ENCODE measurements at regions not wholly inside any gene's neighbourhood (a gene's known extent, or its start where the extent isn't known, plus 50 kb on each side); places are given as distances from the start of the nearest gene placed in this dataset.
"Not testable (repeated sequence)": the region's sequence is repeated elsewhere in the genome, so short reads cannot be mapped to it uniquely, and the experiment has no call there.

- ChIA-PET POLR2A (no interaction called here), CTCF (no interaction called here)
- no peak for DNase-seq (ENCODE audit: low read depth)
- TF ChIP-seq CTCF (IDR thresholded peaks at IDR 0.05; ENCODE audit: insufficient read depth, low read depth, low read length): no peak
- H3K36me3 ChIP-seq (ENCODE audit: control insufficient read depth, insufficient read depth, low read length): no peaks in the 10 kb centered on the region
- H3K27me3 ChIP-seq (ENCODE audit: control insufficient read depth, insufficient read depth, low read length): peaks cover 3% of the 10 kb centered on the region
- no peak overlapping the region for H3K4me3 ChIP-seq (ENCODE audit: low read depth, low read length)
These were observed 189.2 kb downstream of the DLEU7 start for GRCh38 chr13:50654331-50654730.

- H3K36me3 ChIP-seq (ENCODE audit: control insufficient read depth, insufficient read depth, low read length); DNase-seq (ENCODE audit: low read depth); POLR2A ChIA-PET; H3K27me3 ChIP-seq (ENCODE audit: control insufficient read depth, insufficient read depth, low read length); H3K4me3 ChIP-seq (ENCODE audit: low read depth, low read length): not testable (repeated sequence)
- CTCF ChIA-PET: interaction anchor here (1.1 kb wide), 1 partner anchor 10 kb away, joined by 4 read pairs; no protein-coding TSS in a partner anchor
These were observed 181.6 kb downstream of the DLEU7 start for GRCh38 chr13:50661881-50662280.

GRCh38 chr13:50664951-50665350 lies 178.5 kb downstream of the DLEU7 start:
- no peak for TF ChIP-seq CTCF (IDR thresholded peaks at IDR 0.05; ENCODE audit: insufficient read depth, low read depth, low read length)
- Histone ChIP-seq H3K36me3 (ENCODE audit: control insufficient read depth, insufficient read depth, low read length) (no peaks in the 10 kb centered on the region), H3K27me3 (ENCODE audit: control insufficient read depth, insufficient read depth, low read length) (peaks cover 2% of the 10 kb centered on the region; the same call in 1 of the 2 replicates), H3K4me3 (ENCODE audit: low read depth, low read length) (no peak overlapping the region)
- ChIA-PET POLR2A (no interaction called here), CTCF (no interaction called here)
- no peak for DNase-seq (ENCODE audit: low read depth)

GRCh38 chr13:50668049-50668448 lies 175.4 kb downstream of the DLEU7 start:
- POLR2A ChIA-PET: no interaction called here
- H3K36me3 ChIP-seq (ENCODE audit: control insufficient read depth, insufficient read depth, low read length): no peaks in the 10 kb centered on the region
- no peak overlapping the region for H3K4me3 ChIP-seq (ENCODE audit: low read depth, low read length)
- CTCF ChIA-PET: interaction anchor here (0.7 kb wide), 1 partner anchor 89 kb away, joined by 3 read pairs; no protein-coding TSS in a partner anchor
- DNase-seq (ENCODE audit: low read depth): no peak
- TF ChIP-seq CTCF (IDR thresholded peaks at IDR 0.05; ENCODE audit: insufficient read depth, low read depth, low read length): no peak
- H3K27me3 ChIP-seq (ENCODE audit: control insufficient read depth, insufficient read depth, low read length): peaks cover 2% of the 10 kb centered on the region

GRCh38 chr13:50668691-50669271 lies 174.7 kb downstream of the DLEU7 start:
- TF ChIP-seq CTCF (IDR thresholded peaks at IDR 0.05; ENCODE audit: insufficient read depth, low read depth, low read length): no peak
- CTCF ChIA-PET: no interaction called here

GRCh38 chr13:50670272-50670671 lies 173.2 kb downstream of the DLEU7 start:
- Histone ChIP-seq H3K36me3 (ENCODE audit: control insufficient read depth, insufficient read depth, low read length) (no peaks in the 10 kb centered on the region), H3K27me3 (ENCODE audit: control insufficient read depth, insufficient read depth, low read length) (peaks cover 2% of the 10 kb centered on the region), H3K4me3 (ENCODE audit: low read depth, low read length) (no peak overlapping the region)
- DNase-seq (ENCODE audit: low read depth): no peak
- CTCF ChIA-PET: no interaction called here
- POLR2A ChIA-PET: no interaction called here
- TF ChIP-seq CTCF (IDR thresholded peaks at IDR 0.05; ENCODE audit: insufficient read depth, low read depth, low read length): no peak

More at GRCh38 chr13:50668691-50669271, 174.7 kb downstream of the DLEU7 start:
- H3K4me3 ChIP-seq (ENCODE audit: low read depth, low read length): no peak overlapping the region
- H3K36me3 ChIP-seq (ENCODE audit: control insufficient read depth, insufficient read depth, low read length): no peaks in the 10 kb centered on the region
- no peak for DNase-seq (ENCODE audit: low read depth)
- POLR2A ChIA-PET: no interaction called here
- H3K27me3 ChIP-seq (ENCODE audit: control insufficient read depth, insufficient read depth, low read length): peaks cover 2% of the 10 kb centered on the region

All from BJ (cell line).